IPS-15b (cell line): ENCODE measurements at regions not wholly inside any gene's neighbourhood (a gene's known extent, or its start where the extent isn't known, plus 50 kb on each side); places are given as distances from the start of the nearest gene placed in this dataset.

Experiments
- H3K27me3 ChIP-seq: one replicate; pipeline ENCODE4 v1.6.1; 2013; ENCODE audit warnings: low read length; ENCODE audit not compliant: control insufficient read depth, insufficient read depth
- H3K36me3 ChIP-seq: one replicate; pipeline ENCODE4 v1.6.1; 2013; ENCODE audit warnings: low read length; ENCODE audit not compliant: control insufficient read depth, insufficient read depth
- H3K4me1 ChIP-seq: one replicate; pipeline ENCODE4 v1.6.1; 2013; ENCODE audit warnings: mild to moderate bottlenecking, low read length; ENCODE audit not compliant: control insufficient read depth, insufficient read depth
- H3K4me3 ChIP-seq: one replicate; pipeline ENCODE4 v1.5.1; 2013; ENCODE audit warnings: low read depth, low read length
- H3K9ac ChIP-seq: one replicate; pipeline ENCODE4 v1.6.1; 2013; ENCODE audit warnings: low read depth, mild to moderate bottlenecking, low read length
- H3K9me3 ChIP-seq: one replicate; pipeline ENCODE4 v1.6.1; 2013; ENCODE audit warnings: mild to moderate bottlenecking, low read length; ENCODE audit not compliant: control insufficient read depth, insufficient read depth

DNA sequence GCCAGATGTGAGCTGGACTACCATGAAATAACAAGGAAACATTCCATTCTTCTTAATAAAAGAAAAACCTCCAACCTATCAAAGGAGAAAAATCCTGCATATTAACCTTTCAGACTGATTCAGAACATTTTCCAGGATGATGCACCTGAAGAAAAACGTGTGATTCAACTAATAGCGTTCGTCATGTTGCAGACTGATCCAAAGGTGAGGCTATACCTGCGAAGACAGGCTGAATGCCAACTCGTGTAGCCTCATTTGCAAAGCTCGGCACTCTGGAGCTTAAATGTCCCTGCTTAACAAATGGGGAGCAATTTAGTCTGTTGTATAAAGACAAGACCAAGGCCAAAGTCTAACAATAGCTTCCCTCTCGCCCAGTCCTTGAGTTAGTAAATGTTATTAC, 172.0 kb upstream of the NOCT start:
- H3K9ac ChIP-seq, result no peak overlapping the region
- H3K27me3 ChIP-seq, result no peaks in the 10 kb centered on the region
- no peaks in the 10 kb centered on the region for H3K9me3 ChIP-seq
- H3K4me3 ChIP-seq, result no peak overlapping the region
- H3K4me1 ChIP-seq, result no peaks in the 10 kb centered on the region
- H3K36me3 ChIP-seq, result no peaks in the 10 kb centered on the region

DNA sequence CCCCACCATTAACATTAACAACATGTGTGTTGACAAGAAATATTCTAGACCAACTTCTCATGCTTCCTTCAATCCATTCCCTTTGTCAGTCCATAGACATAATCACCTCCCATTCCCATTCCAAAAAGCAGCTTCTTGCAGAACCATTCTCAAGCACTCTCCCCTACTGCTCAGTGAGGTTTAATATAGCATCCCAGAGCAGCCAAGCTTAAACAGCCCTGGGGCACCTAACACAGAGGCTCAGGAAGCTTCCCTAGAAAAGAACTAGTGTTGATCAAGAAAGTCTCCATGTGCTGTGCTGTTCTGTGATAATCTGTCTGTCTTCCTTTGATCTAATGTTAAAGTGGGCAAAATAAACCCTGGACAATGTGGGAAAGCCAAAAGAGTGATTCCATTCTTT, 174.2 kb upstream of the NOCT start:
- H3K9me3 ChIP-seq, result no peaks in the 10 kb centered on the region
- H3K9ac ChIP-seq, result no peak overlapping the region
- H3K4me1 ChIP-seq, result no peaks in the 10 kb centered on the region
- no peaks in the 10 kb centered on the region for H3K36me3 ChIP-seq
- H3K27me3 ChIP-seq, result no peaks in the 10 kb centered on the region
- H3K4me3 ChIP-seq, result no peak overlapping the region

- no peaks in the 10 kb centered on the region for H3K36me3 ChIP-seq
- H3K9me3 ChIP-seq, result no peaks in the 10 kb centered on the region
- no peak overlapping the region for H3K4me3 ChIP-seq
- no peaks in the 10 kb centered on the region for H3K4me1 ChIP-seq
- no peak overlapping the region for H3K9ac ChIP-seq
- H3K27me3 ChIP-seq, result no peaks in the 10 kb centered on the region
Observed at GRCh38 chr4:138838251-138838650, 177.3 kb upstream of the NOCT start.

- no peaks in the 10 kb centered on the region for H3K4me1 ChIP-seq
- no peaks in the 10 kb centered on the region for H3K36me3 ChIP-seq
- no peaks in the 10 kb centered on the region for H3K9me3 ChIP-seq
- no peak overlapping the region for H3K9ac ChIP-seq
- no peaks in the 10 kb centered on the region for H3K27me3 ChIP-seq
- H3K4me3 ChIP-seq, result no peak overlapping the region
Observed at GRCh38 chr4:138835832-138836533, 179.6 kb upstream of the NOCT start.

GRCh38 chr4:138833974-138834373, 181.6 kb upstream of the NOCT start:
- no peaks in the 10 kb centered on the region for H3K4me1 ChIP-seq
- H3K9ac ChIP-seq, result no peak overlapping the region
- no peak overlapping the region for H3K4me3 ChIP-seq

DNA sequence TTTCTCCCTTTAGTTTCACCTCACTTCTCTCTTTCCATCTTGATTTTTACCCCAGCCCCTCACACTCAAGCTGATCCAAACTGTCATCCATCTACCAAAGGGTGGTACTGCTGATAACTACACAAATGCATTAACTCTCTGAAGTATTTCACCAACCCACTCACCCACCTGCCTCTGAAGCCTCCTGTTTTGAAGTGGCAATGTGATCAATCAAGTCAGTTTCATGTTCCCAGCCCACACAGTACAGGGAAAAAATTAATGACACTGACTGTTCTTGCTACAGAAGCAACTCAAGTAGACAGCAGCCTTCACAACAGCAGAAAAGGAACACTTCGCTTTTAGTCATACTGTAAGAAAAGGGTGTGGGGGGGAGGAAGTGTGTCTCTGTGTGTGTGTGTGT, 183.0 kb upstream of the NOCT start:
- Histone ChIP-seq H3K4me3 (no peak overlapping the region), H3K9me3 (no peaks in the 10 kb centered on the region), H3K4me1 (no peaks in the 10 kb centered on the region), H3K27me3 (no peaks in the 10 kb centered on the region), H3K9ac (no peak overlapping the region), H3K36me3 (no peaks in the 10 kb centered on the region)

More at GRCh38 chr4:138833974-138834373, 181.6 kb upstream of the NOCT start:
- no peaks in the 10 kb centered on the region for H3K36me3 ChIP-seq
- no peaks in the 10 kb centered on the region for H3K9me3 ChIP-seq
- H3K27me3 ChIP-seq, result no peaks in the 10 kb centered on the region

DNA sequence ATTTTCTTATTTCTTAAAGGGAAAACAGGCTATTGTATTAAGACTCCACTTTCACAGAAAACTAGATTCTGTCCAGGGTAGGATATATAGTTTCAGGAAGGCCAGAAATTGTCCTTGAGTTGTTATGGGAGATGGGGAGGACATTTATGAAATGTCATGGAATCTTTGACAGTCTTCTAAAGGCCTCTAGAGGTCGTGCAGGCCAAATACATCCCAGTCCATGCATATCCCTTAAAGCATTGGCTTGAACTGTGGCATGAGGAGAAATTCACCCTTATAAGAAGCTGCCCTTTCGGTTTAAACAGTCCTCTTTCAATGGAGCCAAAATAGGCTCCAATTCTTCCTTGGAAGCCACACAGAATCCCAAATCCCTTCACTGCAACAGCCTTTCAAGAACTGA, 183.6 kb upstream of the NOCT start:
- Histone ChIP-seq H3K27me3 (no peaks in the 10 kb centered on the region), H3K4me3 (no peak overlapping the region), H3K9ac (no peak overlapping the region), H3K36me3 (no peaks in the 10 kb centered on the region), H3K9me3 (no peaks in the 10 kb centered on the region), H3K4me1 (no peaks in the 10 kb centered on the region)

DNA sequence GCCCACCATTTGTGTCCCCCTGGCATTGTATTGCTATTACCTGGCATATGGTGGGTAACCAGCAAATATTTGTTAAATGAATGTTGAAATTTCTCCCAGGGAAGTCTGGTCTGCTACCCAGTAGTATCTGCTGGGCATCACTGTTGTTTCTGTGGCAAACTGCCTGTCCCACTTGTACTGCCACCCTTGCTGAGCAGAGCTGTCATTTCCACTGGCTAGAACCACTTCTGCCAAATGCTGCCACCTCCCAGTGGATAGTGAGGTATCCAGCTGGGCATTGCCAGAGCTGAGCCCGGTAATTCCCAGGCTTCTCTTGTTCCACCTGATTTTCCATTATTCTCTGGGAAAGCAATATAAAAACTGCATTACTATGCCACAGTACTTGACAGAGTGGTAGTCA, 186.7 kb upstream of the NOCT start:
- no peak overlapping the region for H3K4me3 ChIP-seq
- no peaks in the 10 kb centered on the region for H3K36me3 ChIP-seq
- no peak overlapping the region for H3K9ac ChIP-seq
- no peaks in the 10 kb centered on the region for H3K9me3 ChIP-seq
- H3K27me3 ChIP-seq, result no peaks in the 10 kb centered on the region
- no peaks in the 10 kb centered on the region for H3K4me1 ChIP-seq

DNA sequence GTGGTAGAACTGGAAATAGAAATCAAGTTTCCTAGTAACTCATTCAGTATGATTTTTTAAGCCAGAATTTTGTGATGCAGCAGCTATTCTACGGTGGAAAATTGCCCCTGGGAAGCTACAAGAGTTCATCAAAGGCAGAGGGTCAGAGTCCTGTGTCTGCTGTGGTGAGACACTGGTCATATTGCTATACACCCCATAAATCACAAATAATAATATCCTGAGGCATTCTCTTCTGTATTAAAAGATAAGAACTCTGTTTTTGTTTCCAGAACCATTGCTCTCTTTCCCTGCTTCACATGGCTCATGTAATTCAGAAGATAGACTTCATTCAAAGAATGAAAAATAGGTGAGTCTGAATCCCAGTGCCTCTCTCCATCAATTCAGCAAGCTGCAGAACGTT, 188.8 kb upstream of the NOCT start:
- no peak overlapping the region for H3K4me3 ChIP-seq
- no peak overlapping the region for H3K9ac ChIP-seq
- H3K27me3 ChIP-seq, result no peaks in the 10 kb centered on the region
- H3K4me1 ChIP-seq, result no peaks in the 10 kb centered on the region
- H3K9me3 ChIP-seq, result no peaks in the 10 kb centered on the region
- no peaks in the 10 kb centered on the region for H3K36me3 ChIP-seq

GRCh38 chr4:138826322-138826721, 189.3 kb upstream of the NOCT start:
- Histone ChIP-seq H3K9ac (no peak overlapping the region), H3K36me3 (no peaks in the 10 kb centered on the region), H3K4me1 (no peaks in the 10 kb centered on the region), H3K27me3 (no peaks in the 10 kb centered on the region), H3K9me3 (no peaks in the 10 kb centered on the region), H3K4me3 (no peak overlapping the region)

GRCh38 chr4:138821331-138821730, 194.2 kb upstream of the NOCT start:
- Histone ChIP-seq H3K4me1 (no peaks in the 10 kb centered on the region), H3K36me3 (no peaks in the 10 kb centered on the region), H3K9ac (no peak overlapping the region), H3K4me3 (no peak overlapping the region), H3K27me3 (no peaks in the 10 kb centered on the region), H3K9me3 (no peaks in the 10 kb centered on the region)

DNA sequence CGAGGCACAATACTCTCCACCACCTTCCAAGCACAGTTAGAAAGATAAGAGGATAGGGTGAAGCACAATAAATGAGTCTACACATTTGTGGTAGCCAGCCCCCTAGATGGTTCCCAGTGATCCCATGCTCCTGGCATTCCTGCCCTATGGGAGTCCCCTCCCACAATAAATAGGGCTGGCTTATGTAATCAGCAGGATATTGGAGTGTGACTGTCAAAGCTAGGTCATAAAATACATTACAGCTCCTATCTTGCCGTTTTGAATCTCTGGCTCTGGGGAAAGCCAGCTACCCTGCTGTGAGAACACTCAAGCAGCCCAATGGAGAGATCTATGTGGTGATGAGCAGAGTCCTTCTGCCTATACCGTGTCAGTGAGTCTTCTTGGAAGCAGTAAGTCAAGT, 198.7 kb upstream of the NOCT start:
- Histone ChIP-seq H3K9ac (no peak overlapping the region), H3K9me3 (no peaks in the 10 kb centered on the region), H3K27me3 (no peaks in the 10 kb centered on the region), H3K36me3 (no peaks in the 10 kb centered on the region), H3K4me3 (no peak overlapping the region), H3K4me1 (no peaks in the 10 kb centered on the region)
